T-cell (primary cell): ENCODE measurements at regions not wholly inside any gene's neighbourhood (a gene's known extent, or its start where the extent isn't known, plus 50 kb on each side); places are given as distances from the start of the nearest gene placed in this dataset.
A peak's percentile ranks its signal among the peaks of the same experiment; 100 is the strongest.

Experiments
- ATAC-seq, 4 experiments: fragments of 200-7000 bp in 3 of 4; fragments of 150-1000 bp in 1 of 4; cut with Tn5 transposase; replicated peaks in 1 of 4; 1 replicate in 3 of 4; 2 replicates in 1 of 4; pipeline ENCODE4 v1.10.0; 2021; ENCODE audit warnings: moderate library complexity in 3 of 4, mild to moderate bottlenecking in 2 of 4, moderate number of reproducible peaks in 1 of 4
- CTCF ChIA-PET, 2 donors: fragments of 300-600 bp; sonication (Branson Sonifier 250); formaldehyde crosslinking; loops; one replicate each; lab custom pipeline; 2022; ENCODE audit warnings: antibody characterized with exemption in 2 of 2; lab: Charles Lee
- POLR2A ChIA-PET, 2 donors: fragments of 300-600 bp; sonication (Branson Sonifier 250); formaldehyde crosslinking; loops; one replicate each; lab custom pipeline; 2022; ENCODE audit warnings: antibody characterized with exemption in 2 of 2; lab: Charles Lee
- DNase-seq, 35 experiments: peaks; one replicate each; pipeline versions ENCODE4 v3.0.0 to v3.0.0-alpha.2; 2013 to 2023
- H3K27ac ChIP-seq: one replicate; pipeline ENCODE4 v1.5.1; 2013; ENCODE audit warnings: low read length
- H3K27me3 ChIP-seq, 2 experiments: replicated peaks in 1 of 2; 1 replicate in 1 of 2; 2 replicates in 1 of 2; pipeline versions ENCODE4 v1.6.1 to v1.7.0; 2013; ENCODE audit warnings: low read length in 1 of 2, mixed read lengths in 1 of 2; ENCODE audit not compliant: control insufficient read depth in 2 of 2, insufficient read depth in 2 of 2; ENCODE audit errors: extremely low read depth in 1 of 2
- H3K36me3 ChIP-seq, 2 donors: 1 replicate in 1 of 2; 2 replicates in 1 of 2; pipeline versions ENCODE4 v1.6.1 to v1.7.0; 2013; ENCODE audit warnings: low read length in 1 of 2; ENCODE audit not compliant: control insufficient read depth in 2 of 2, insufficient read depth in 1 of 2; ENCODE audit errors: extremely low read depth in 1 of 2
- H3K4me1 ChIP-seq, 2 experiments: 1 replicate in 1 of 2; 2 replicates in 1 of 2; pipeline versions ENCODE4 v1.6.1 to v1.7.0; 2013; ENCODE audit warnings: low read length in 2 of 2, mixed read lengths in 1 of 2; ENCODE audit not compliant: insufficient read depth in 2 of 2, control insufficient read depth in 1 of 2; ENCODE audit errors: extremely low read depth in 1 of 2
- H3K4me3 ChIP-seq, 2 donors: 1 replicate in 1 of 2; 2 replicates in 1 of 2; pipeline versions ENCODE4 v1.5.1 to v1.7.0; 2013; ENCODE audit warnings: mild to moderate bottlenecking in 2 of 2, low read length in 1 of 2, moderate library complexity in 1 of 2; ENCODE audit not compliant: control insufficient read depth in 1 of 2; ENCODE audit errors: extremely low read depth in 1 of 2
- H3K9me3 ChIP-seq: 2 replicates; pipeline ENCODE4 v1.7.0; 2013
- H3K27ac Mint-ChIP-seq, 2 donors: one replicate each; pipeline ENCODE4 v1.8.0; 2020 to 2021; ENCODE audit warnings: mild to moderate bottlenecking in 2 of 2, mixed read lengths in 2 of 2
- H3K27me3 Mint-ChIP-seq, 2 donors: one replicate each; pipeline ENCODE4 v1.8.0; 2021 to 2022; ENCODE audit warnings: mixed read lengths in 2 of 2
- H3K36me3 Mint-ChIP-seq: one replicate; pipeline ENCODE4 v1.8.0; 2021; ENCODE audit warnings: mixed read lengths
- H3K4me1 Mint-ChIP-seq, 3 donors: one replicate each; pipeline ENCODE4 v1.8.0; 2020 to 2022; ENCODE audit warnings: mixed read lengths in 3 of 3, mild to moderate bottlenecking in 1 of 3
- H3K4me3 Mint-ChIP-seq, 3 donors: one replicate each; pipeline ENCODE4 v1.8.0; 2020 to 2022; ENCODE audit warnings: mild to moderate bottlenecking in 3 of 3, mixed read lengths in 3 of 3, moderate library complexity in 3 of 3
- H3K9me3 Mint-ChIP-seq, 3 donors: one replicate each; pipeline ENCODE4 v1.8.0; 2020 to 2022; ENCODE audit warnings: mixed read lengths in 3 of 3
- WGBS: methylation state at CpG from one replicate; pipeline ENCODE4 v1.1.5; 2013; ENCODE audit warnings: missing lambda C conversion rate; ENCODE audit not compliant: insufficient coverage; 5-methylcytosine and 5-hydroxymethylcytosine counted together

DNA sequence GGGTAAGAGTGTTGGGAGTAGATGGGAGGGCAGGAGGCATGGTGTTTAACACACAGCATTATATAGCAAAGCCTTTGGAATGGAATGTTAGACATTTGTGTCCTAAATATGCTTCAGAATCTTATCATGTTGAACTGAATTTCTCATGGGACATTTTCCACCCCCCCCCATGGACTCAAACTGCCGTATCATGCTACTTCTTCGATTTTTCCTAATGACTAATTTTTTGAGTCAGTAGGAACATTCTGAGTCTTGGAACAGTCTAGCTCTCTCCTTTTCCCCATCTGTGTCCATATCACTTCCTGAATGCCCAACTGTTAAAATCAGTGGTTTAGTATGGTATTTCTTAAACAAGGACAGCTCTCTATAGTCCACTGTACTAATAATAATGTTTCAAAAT lies 380.6 kb downstream of the TLE4 start:
- Mint-ChIP-seq H3K36me3 (no peaks in the 10 kb centered on the region), H3K4me3 (no peak overlapping the region), H3K9me3 (peaks cover 6 to 8% (median 8%) of the 10 kb centered on the region in 3 donors), H3K27me3 (no peaks in the 10 kb centered on the region), H3K27ac (no peak overlapping the region), H3K4me1 (no peaks in the 10 kb centered on the region)
- no peak overlapping the region for H3K4me3 ChIP-seq
- no peaks in the 10 kb centered on the region for H3K9me3 ChIP-seq
- H3K36me3 ChIP-seq = no peaks in the 10 kb centered on the region
- no peak overlapping the region for H3K27ac ChIP-seq
- H3K27me3 ChIP-seq = no peaks in the 10 kb centered on the region
- no peaks in the 10 kb centered on the region for H3K4me1 ChIP-seq
- POLR2A ChIA-PET = no interaction called here
- DNase-seq = no peak
- CTCF ChIA-PET = interaction anchor here (0.5 to 0.6 kb wide), 2 partner anchors 211 to 1549 kb away, joined by 3 read pairs; no protein-coding TSS in a partner anchor
- ATAC-seq = no peak
- WGBS = no CpG with 5 or more reads among the region's 2 CpGs

DNA sequence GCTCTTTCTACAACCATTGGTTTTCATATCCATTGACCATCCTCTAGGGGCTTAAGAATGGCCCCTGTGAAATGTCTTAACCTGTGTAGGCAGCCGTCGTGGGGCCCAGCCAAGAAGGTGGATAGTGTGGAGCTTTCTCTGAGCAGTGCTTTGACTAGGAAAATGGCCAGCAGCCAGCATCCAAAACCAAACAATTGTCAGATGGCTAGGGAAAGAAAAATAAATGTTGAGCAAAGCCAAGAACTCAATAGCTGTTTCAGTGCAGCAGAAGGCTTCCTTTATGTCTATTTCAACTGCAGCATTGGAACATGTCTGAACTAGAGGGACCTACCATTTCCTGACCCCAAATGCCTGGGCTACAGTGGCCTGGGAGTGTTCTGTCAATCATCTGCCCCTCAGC lies 374.9 kb downstream of the TLE4 start:
- no peak for DNase-seq
- Mint-ChIP-seq H3K4me3 (no peak overlapping the region), H3K9me3 (no peaks in the 10 kb centered on the region), H3K36me3 (no peaks in the 10 kb centered on the region), H3K27me3 (no peaks in the 10 kb centered on the region), H3K27ac (no peak overlapping the region), H3K4me1 (no peaks in the 10 kb centered on the region)
- no peak for ATAC-seq
- Histone ChIP-seq H3K27me3 (no peaks in the 10 kb centered on the region), H3K4me3 (no peak overlapping the region), H3K4me1 (no peaks in the 10 kb centered on the region), H3K27ac (no peak overlapping the region), H3K36me3 (no peaks in the 10 kb centered on the region), H3K9me3 (no peaks in the 10 kb centered on the region)
- WGBS = no CpG with 5 or more reads among the region's 2 CpGs
- ChIA-PET POLR2A (no interaction called here), CTCF (interaction anchor here in 1 of 2 donors (0.9 kb wide), 1 partner anchor 189 kb away, joined by 3 read pairs; no protein-coding TSS in a partner anchor)

- H3K27ac Mint-ChIP-seq = no peak overlapping the region
- H3K4me1 Mint-ChIP-seq = no peaks in the 10 kb centered on the region
- CTCF ChIA-PET = interaction anchor here (0.6 to 1.4 kb wide), 3 partner anchors 188 to 545 kb away, joined by 3 to 4 read pairs (median 3); no protein-coding TSS in a partner anchor
- POLR2A ChIA-PET = no interaction called here
- H3K36me3 ChIP-seq = no peaks in the 10 kb centered on the region
- H3K4me3 ChIP-seq = no peak overlapping the region
- no peaks in the 10 kb centered on the region for H3K27me3 ChIP-seq
- no peak overlapping the region for H3K4me3 Mint-ChIP-seq
- H3K27ac ChIP-seq = no peak overlapping the region
- H3K9me3 ChIP-seq = no peaks in the 10 kb centered on the region
- H3K9me3 Mint-ChIP-seq = no peaks in the 10 kb centered on the region
- no peak for ATAC-seq
- no peaks in the 10 kb centered on the region for H3K27me3 Mint-ChIP-seq
- no peak for DNase-seq
- H3K36me3 Mint-ChIP-seq = no peaks in the 10 kb centered on the region
- H3K4me1 ChIP-seq = no peaks in the 10 kb centered on the region
Measured at GRCh38 chr9:79945495-79945894, 373.7 kb downstream of the TLE4 start.

- ChIA-PET POLR2A (no interaction called here), CTCF (interaction anchor here in 1 of 2 donors (0.6 to 1.4 kb wide), 2 partner anchors 187 to 544 kb away, joined by 3 to 4 read pairs; no protein-coding TSS in a partner anchor)
- Mint-ChIP-seq H3K36me3 (no peaks in the 10 kb centered on the region), H3K4me3 (no peak overlapping the region), H3K4me1 (no peaks in the 10 kb centered on the region), H3K27me3 (no peaks in the 10 kb centered on the region), H3K27ac (no peak overlapping the region), H3K9me3 (no peaks in the 10 kb centered on the region)
- Histone ChIP-seq H3K4me3 (no peak overlapping the region), H3K4me1 (no peaks in the 10 kb centered on the region), H3K36me3 (no peaks in the 10 kb centered on the region), H3K9me3 (no peaks in the 10 kb centered on the region), H3K27ac (no peak overlapping the region), H3K27me3 (no peaks in the 10 kb centered on the region)
- 75% methylated on average over 1 of the region's 1 CpG for WGBS
- ATAC-seq = no peak
- peak in 1 of 35 experiments; percentile 30 for DNase-seq
Measured at GRCh38 chr9:79945016-79945415, 373.3 kb downstream of the TLE4 start.

DNA sequence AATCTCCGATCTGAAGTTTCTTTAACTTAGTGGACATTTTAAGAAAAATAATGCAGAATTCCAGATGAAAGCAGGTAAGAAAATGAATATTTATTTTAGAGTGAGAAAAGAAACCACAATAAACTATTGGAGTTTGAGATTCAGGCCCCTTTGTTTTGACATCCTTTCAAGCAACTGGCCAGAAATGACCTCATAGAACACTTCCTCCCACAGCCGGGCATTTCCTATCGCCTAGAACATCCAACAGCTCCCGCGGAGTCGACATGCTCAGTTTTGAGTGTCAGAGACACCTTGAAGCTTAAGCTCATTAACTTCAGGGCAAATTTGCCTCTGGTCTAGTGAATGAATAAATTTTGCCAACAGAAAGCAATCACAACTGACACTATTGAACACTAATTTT lies 369.2 kb downstream of the TLE4 start:
- H3K9me3 Mint-ChIP-seq = no peaks in the 10 kb centered on the region

DNA sequence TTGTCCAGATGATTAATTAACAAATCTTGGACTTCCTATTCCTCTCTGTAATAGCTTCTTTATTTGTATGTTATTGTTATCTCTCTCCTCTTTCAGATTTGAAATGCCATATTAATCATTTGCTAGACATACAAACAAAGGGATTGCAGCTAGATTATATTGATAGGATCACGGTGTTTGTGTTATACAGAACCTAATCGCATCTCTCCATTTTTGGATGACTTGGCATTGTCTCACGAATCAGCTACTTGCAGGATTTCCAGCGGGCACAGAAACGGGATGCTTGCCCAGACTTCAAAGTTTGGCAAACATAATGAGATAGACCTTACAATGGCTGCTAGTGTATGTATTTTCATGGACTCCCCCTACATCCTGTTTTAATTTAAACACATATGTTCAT lies 368.1 kb downstream of the TLE4 start:
- CTCF ChIA-PET = no interaction called here

More for the DNA sequence above, 369.2 kb downstream of the TLE4 start:
- CTCF ChIA-PET = no interaction called here
- no peaks in the 10 kb centered on the region for H3K4me1 Mint-ChIP-seq
- WGBS = 67% methylated on average over 5 of the region's 6 CpGs
- POLR2A ChIA-PET = no interaction called here
- no peaks in the 10 kb centered on the region for H3K27me3 Mint-ChIP-seq
- H3K9me3 ChIP-seq = no peaks in the 10 kb centered on the region
- no peak overlapping the region for H3K27ac Mint-ChIP-seq
- H3K36me3 ChIP-seq = no peaks in the 10 kb centered on the region
- no peak overlapping the region for H3K4me3 ChIP-seq
- H3K4me1 ChIP-seq = no peaks in the 10 kb centered on the region
- ATAC-seq (no peak), DNase-seq (no peak)
- H3K4me3 Mint-ChIP-seq = no peak overlapping the region
- H3K27me3 ChIP-seq = no peaks in the 10 kb centered on the region
- H3K36me3 Mint-ChIP-seq = no peaks in the 10 kb centered on the region
- H3K27ac ChIP-seq = no peak overlapping the region

GRCh38 chr9:79936336-79936735 lies 364.6 kb downstream of the TLE4 start:
- Histone ChIP-seq H3K36me3 (no peaks in the 10 kb centered on the region), H3K27ac (no peak overlapping the region), H3K4me1 (no peaks in the 10 kb centered on the region), H3K9me3 (no peaks in the 10 kb centered on the region), H3K4me3 (no peak overlapping the region), H3K27me3 (no peaks in the 10 kb centered on the region)
- ATAC-seq (no peak), DNase-seq (no peak)
- Mint-ChIP-seq H3K27me3 (no peaks in the 10 kb centered on the region), H3K27ac (no peak overlapping the region), H3K4me1 (no peaks in the 10 kb centered on the region), H3K4me3 (no peak overlapping the region), H3K36me3 (no peaks in the 10 kb centered on the region), H3K9me3 (no peaks in the 10 kb centered on the region)
- ChIA-PET CTCF (no interaction called here), POLR2A (no interaction called here)
- 67% methylated on average over 1 of the region's 4 CpGs for WGBS

More for the DNA sequence above, 368.1 kb downstream of the TLE4 start:
- Mint-ChIP-seq H3K36me3 (no peaks in the 10 kb centered on the region), H3K4me3 (no peak overlapping the region), H3K4me1 (no peaks in the 10 kb centered on the region), H3K27me3 (no peaks in the 10 kb centered on the region), H3K27ac (no peak overlapping the region), H3K9me3 (no peaks in the 10 kb centered on the region)
- Histone ChIP-seq H3K36me3 (no peaks in the 10 kb centered on the region), H3K27ac (no peak overlapping the region), H3K9me3 (no peaks in the 10 kb centered on the region), H3K4me3 (no peak overlapping the region), H3K27me3 (no peaks in the 10 kb centered on the region), H3K4me1 (no peaks in the 10 kb centered on the region)
- POLR2A ChIA-PET = no interaction called here
- ATAC-seq = no peak
- DNase-seq = no peak
- 100% methylated on average over 2 of the region's 5 CpGs for WGBS
